ENCODE measurements at regions not wholly inside any gene's neighbourhood (a gene's known extent, or its start where the extent isn't known, plus 50 kb on each side); places are given as distances from the start of the nearest gene placed in this dataset.

DNA sequence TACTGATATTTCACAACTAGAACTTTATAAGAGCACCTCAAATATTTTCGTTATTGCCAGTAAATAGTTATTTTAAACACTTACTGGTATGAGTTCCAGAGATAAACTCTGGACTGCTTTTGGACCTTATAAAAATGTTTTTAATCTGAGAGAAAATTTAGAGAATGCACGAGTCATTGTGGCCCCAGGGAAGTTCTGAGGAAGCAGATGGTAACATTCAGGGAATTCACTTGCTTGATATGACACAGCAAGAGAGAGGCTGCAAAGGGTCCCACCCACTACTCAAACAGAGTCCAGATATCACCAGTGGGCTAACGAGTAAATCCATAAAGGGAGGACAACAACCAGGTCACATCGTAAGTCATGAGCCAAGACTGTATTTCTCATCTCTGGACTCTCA lies 526.8 kb downstream of the TDRD15 start:
- no peak for DNase-seq

DNA sequence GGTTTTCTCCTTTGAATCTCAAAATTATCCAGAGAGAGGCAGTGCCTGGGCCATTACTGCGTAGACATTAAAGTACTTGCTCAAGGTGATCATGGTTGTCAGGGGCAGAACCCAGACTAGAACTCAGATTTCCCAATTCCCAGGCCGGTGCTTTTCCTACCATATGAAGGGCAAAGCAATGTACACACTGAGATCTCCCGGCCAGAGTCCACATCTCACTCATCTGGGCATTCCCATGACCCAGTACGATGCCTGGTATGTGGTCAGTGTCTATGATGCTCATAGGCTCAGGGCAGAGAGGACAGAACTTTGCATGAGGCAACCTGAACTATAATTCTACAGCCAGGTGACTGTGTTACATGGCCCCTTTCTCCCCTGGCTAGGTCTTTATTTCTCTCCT lies 531.4 kb downstream of the TDRD15 start:
- no peak for DNase-seq

DNA sequence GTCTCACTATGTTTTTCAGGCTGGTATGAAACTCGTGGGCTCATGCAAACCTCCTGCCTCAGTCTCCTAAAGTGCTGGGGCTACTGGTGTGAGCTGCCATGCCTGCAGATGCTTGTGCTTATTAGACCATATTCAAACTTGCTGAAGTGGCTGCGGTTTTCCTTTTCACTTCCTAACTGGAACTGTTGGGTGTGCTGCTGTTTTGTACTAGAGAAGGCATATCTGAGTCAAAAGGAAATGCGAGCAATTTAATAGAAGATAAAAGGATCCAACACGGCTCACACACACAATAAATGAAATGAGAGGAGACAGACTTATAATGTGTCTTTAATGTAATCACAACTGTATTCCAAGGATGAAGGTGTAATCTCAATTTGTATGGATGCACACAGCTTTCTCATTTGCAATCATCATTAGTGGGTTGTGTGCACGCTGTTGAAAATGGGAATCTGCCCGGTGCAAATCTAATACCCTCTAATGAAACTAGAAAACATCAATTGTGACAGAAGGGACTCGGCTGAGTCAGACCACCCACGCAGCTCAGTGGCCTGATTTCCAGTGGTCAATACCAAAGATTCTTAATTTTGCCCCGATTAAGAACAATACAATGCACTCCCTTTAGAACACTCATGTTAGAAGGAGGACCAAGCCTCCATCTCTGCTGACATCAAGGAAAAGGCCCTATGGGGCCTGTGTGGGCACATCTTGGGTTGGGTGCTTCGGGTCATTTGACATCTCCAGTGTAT lies 532.7 kb downstream of the TDRD15 start:
- no peak for DNase-seq

DNA sequence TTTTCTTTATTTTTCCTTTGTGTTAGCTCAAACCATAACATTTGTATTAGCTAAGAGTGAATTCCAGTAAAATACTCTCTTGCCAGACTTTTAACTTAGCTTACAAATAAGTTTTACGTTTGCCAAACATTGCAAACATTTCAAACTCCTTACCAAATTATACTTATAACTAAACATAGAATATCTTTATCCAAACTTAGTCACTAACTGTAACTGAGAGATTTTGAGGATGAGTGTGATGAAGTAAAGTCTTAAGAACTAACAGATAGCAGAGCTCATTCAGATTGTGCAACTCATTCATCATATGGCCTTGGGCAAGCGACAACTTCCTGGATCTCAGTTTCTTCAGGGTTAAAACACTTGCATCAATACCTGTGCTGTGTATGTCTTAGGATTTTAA lies 533.7 kb downstream of the TDRD15 start:
- DNase-seq, result no peak

DNA sequence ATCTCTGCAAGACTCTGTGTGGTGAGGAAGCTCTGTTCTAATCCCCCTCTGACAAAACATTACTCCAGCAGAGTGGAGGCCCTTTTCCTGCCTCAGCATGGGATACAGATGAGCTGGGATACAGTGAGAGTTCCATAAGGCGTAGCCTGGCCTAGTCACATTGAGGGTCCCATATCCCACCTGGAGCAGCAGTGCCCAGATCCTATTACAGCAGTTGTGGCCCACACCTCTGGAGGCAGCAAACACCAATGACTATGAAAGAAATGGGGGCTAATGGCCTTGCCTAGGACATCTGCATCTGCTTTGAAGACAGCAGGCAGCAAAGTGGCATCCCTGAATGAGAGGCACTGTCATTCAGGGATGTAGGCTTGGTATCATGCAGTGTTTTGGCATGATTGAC lies 534.5 kb downstream of the TDRD15 start:
- no peak for DNase-seq

DNA sequence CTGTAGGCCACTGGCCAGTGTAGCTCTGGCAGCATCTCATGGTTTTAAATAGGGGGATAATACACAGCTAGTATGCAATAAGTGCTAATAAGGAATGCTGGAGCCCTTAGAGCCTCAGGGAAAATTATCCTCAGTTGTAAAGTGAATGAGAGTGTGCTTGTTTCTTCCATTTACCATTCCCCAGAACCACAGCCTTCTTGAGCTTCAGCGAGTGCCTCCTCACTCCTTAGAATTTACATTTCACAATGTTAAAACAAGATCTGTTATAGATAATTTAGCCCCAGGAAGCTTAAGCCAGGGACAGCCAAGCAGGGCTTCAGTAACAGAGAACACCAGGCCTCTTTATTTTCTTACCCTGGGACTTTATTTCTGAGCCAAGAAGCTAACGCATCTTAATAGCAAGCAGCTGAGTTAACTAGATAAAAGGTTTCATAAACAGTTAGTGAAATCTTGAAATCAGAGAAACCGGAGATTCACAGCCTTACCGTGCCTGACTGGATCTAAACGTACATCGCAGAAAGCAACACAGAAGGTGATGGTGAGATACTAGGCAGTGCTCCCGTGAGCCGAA lies 535.2 kb downstream of the TDRD15 start:
- no peak for DNase-seq

DNA sequence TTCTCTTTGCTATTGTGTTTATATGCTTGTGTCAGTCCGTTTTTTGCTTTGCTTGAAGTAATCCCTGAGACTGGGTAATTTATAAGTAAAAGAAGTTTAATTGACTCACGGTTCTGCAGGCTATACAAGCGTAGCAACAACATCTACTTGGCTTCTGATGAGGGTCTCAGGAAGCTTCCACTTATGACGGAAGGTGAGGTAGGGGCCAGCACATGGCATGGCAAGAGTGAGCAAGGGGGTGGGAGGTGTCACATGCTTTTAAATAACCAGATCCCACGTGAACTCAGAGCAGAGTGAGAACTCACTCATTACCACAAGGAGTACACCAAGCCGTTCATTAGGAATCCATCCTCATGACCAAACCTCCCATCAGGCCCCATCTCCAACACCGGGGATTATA lies 540.3 kb downstream of the TDRD15 start:
- DNase-seq, result no peak

DNA sequence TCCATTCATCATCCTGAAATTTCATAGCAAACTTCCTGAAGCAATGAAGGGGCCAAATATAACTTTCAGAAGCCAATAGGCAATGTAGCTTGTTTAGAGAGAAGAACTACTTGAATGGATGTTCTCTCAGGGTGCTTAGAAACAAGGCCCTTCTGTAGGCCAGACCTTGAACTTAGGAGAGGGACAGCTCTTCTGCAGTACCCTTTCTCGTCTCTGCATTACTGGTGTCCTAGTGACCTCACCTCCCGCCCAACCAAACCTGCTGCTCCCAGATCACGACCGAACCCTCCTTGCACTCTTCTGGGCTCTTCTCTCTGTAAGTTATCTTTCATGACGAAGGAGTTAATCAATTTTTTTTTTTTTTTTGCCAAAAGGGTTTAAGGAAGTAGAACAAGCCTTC lies 543.9 kb downstream of the TDRD15 start:
- no peak for DNase-seq

DNA sequence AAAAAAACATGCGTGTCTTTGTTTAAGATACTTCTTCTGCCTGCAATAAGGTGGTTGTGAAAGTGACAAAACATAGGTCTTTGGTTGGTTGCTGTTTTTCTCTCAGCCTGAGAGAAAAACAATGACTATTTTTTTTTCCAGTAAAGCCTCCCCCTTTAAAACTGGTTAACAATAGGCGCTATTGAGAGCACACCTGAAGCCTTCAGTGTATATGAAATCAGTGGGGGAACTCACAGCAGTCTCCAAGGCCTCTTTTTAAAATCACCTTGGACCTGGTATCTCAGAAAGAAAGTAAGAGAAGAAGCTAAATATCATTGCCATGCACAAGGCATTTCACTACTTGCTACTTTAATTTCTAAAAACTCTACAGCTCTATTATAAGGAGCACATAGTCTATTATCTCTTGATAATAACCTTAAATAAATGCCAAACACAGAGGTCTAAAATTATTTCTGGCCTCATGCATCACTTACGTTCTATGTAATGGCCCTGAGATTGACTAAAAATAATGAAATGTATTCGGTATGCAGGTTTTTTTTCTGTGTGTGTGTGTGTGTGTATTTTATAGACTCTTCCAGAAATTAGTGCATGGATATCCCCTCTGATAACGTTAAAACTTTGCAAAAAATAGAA lies 544.4 kb downstream of the TDRD15 start:
- DNase-seq, result no peak

DNA sequence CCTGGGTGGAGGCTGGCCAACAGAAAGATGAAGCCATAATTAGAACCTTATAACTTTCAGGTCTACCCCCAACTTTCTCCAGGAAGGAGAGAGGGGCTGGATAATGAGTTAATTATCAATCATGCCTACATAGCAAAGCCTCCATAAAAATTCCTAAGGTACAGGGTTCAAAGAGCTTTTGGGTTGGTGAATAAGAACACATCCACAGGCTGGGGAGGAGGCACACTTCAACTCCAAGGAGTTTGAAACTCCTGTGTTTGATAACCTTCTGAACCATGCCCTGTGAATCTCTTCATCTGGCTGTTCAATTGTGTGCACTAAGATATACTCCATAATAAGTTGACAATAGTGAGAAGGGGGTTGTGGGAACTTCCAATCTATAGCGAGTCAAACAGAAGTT lies 552.3 kb downstream of the TDRD15 start:
- DNase-seq, result no peak

DNA sequence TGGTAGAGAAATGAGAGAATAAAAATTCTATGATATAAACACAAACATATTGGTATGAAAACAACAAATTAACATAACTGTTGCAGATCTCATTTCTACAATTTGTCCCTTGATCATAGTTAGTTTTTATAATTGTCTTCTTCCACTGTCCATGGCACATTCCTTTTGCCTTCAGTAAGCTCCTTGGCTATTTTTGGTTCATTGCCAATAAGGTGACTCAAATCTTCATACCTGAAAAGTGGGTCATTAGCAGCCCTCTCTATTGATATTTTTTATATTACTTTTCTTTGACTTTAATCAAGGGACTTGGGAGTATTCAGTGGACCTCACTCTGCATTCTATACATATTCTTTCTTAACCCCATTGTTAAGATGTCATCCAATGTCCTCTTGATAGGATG lies 552.9 kb downstream of the TDRD15 start:
- DNase-seq, result no peak

DNA sequence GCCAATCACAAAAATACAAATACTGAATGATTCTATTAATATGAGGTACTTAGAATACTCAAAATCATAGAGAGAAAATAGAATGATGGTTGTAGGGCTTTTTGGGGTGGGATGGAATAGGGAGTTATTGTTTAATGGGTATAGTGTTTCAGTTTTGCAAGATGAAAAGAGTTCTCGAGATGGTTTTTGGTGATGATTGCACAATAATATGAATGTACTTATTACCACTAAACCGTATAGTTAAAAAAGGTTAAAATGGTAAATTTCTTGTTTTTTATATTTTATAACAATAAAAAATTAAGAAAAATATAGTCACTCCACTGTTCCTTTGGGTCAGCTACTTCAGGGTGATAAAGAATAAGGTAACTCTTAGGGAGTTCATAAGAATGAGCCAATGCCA lies 560.1 kb downstream of the TDRD15 start:
- no peak for DNase-seq

DNA sequence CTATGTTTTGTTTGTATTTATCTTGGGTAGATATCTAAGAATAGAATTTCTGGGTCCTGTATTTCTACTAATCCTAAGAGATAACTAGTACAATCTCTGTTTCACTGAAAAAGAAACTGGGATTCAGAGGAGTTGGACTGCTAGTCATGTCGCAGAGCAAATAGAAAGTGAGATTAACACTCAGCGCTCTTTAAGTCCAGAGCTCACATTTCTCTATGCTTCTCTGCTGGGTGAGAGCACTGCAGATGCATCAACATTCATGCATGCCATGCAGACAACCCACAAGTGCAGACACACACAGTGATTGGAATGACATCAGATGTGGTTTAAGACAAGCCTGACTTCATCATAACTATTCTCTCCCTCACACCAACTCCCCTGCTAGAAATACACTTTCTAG lies 563.8 kb downstream of the TDRD15 start:
- DNase-seq, result no peak

DNA sequence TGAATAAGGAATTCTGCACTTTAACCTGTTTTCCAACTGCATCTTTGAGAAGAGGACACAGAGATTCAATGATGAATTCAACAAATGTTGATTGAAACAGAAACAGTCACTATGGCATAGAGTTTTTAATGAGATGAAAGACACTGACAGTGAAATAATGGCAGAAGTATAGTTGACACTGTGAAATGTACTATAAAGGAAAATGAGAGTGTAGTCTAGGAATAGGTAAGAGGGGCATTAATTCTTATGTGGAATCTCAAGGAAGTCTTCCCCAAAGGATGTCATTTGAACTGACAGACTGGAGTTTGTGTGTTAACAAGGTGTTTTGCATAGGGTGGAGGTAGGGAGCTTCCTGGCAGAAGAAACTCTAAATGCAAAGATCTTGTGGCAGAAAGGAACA lies 566.2 kb downstream of the TDRD15 start:
- no peak for DNase-seq

DNA sequence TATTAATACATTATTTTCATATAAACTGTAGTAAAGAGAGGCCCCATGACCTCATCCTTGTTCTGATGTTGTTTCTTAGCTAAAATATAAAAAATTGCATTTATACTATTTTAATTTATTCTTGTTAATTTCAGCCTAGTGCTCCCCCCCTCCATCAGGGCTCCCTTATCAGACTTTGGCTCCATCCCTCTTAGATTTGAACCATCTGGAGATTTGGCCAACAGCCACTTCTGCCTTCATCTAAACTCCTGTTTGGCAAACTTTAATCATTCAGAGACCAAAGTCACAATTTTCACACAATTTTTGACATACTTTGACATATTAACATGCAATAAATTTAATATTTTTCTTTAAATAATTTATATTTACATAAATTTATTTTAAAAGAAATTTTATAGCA lies 569.3 kb downstream of the TDRD15 start:
- DNase-seq, result no peak

DNA sequence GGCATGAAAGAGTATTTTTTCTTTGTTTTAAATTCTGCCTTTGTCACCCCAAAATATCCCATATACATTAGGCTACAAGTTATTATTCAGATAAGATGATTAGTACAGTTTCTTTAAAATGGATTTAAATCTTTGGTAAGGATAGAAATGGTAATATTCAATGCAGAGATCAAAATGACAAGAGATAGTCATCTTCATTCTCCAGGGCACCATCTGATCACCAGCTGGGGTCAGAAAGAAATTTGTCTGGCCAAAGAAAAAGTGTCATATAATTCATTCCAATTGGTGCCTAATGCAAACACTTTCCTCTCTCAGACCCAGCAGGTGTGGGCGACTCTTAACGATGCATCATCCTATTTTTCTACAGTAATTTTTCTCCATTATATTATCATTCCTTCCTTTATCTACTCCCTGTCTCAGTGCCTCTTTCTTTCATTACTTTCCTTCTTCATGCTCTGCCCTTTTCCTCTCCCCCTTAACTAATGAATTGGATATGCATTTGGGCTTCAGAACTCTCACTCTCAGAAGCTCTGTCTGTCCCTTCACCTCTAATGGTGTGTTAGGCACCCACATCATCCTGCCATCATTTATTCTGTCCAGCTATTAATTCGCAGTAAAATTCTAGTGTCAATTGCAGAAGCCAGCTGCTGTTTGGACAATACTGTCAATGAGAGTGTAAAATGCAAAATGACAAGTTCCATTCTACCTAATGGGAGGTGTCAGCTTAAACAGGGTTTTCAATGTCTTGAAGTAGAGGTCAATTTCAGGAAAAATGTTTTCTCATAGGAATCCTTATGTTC lies 570.5 kb downstream of the TDRD15 start:
- DNase-seq, result no peak

DNA sequence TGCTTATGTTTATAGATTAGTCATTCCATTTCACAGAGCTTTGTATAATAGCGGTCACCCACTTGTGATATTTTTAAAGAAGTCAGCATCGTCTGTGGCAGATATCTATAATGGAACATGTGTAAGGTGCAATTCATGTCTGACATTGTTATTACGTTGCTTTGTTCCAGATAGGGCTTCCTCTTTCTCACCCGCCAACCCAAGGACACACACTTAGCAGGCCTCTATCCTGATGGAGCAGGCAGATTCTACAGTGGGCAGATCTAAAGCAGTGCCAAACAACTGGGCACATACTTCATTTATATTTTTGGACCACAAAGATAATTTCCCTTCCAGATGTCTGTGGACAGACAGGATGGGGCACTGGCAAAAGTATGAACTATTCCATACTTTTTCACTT lies 573.1 kb downstream of the TDRD15 start:
- no peak for DNase-seq

DNA sequence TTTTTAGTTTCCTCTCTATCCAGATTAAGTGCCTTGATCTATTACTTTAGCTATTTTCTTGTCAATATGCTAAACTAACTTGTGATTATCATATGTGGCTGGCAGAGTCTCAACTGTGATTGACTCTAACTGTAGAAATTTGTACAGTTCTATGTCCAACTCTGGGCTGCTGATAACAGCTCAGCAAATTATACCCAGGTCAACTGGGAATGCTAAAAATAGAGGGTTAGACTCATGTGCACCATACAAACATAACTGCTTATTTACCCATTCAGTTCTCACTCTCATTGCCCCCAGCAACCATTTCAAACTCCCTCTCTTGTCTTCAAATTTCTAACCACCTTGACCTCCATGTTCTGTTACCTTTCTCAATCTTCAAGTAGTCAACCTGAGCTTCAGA lies 576.9 kb downstream of the TDRD15 start:
- DNase-seq, result no peak

DNA sequence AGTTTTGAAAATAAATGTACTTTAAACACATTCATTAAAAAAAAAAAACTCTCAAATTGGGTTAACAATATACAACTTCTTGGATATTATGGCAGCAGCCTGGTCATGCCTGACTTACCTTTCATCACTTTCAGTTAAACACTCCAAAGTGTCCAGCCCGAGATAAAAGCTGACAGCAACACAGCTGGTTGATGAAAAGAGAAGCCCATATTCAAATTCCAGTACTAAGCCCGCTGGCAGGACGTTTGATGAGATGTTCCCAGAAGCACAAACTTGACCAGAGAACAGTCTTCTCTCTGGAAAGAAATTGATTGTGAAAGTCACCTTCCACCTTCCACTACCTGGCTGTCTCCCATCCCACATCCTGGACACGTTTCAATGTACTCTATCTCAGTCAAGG lies 586.3 kb downstream of the TDRD15 start:
- DNase-seq, result no peak

DNA sequence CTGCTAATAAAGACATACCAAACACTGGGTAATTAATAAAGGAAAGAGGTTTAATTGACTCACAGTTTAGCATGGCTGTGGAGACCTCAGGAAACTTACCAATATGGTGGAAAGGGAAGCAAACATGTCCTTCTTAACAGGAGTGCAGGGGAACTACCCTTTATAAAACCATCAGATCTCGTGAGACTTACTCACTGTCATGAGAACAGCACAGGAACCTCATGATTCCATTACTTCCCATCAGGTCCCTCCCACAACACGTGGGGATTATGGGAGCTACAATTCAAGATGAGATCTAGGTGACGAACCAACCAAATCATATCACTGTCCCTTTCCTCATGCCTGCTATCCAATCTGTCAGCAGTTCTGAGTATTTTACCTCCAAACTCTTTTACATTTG lies 586.7 kb downstream of the TDRD15 start:
- DNase-seq, result no peak

DNA sequence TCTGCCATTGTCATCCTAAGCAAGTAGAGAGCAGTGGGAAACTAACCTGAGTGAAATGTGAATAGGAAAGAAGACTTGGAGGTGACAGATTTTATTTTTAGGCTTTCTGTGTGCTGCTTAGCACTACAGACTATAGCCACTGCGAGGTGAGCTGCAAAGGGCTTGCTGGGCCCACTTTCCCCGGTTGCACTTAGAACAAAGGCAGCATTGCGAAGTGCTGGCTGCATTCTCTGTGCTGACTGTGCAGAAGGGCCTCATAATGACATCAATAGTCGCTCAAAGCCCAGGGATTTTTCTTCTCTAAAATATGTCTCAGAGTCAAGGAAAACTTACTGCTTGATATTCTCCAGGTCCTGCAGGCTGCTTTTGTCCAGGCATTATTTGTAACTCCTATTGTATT lies 592.1 kb downstream of the TDRD15 start:
- DNase-seq, result no peak

DNA sequence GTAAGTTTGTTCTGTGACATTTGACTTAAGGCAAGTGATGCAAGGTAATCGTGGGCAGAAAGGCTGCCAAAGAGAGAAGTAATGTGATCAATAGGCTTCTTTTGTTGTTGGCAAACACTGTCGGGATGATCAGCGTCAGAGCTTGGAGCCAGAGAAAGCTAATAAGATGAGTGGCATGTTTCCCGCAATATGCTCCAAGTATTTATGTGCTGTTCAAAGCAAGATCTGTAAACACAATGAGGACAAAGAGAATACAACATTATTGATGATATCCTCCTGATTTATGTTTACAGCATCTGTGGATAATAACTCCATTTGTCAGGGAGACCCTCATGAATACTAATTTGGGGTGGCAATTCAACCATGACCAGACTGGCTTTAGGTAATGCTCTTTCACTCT lies 603.3 kb downstream of the TDRD15 start:
- DNase-seq, result no peak

DNA sequence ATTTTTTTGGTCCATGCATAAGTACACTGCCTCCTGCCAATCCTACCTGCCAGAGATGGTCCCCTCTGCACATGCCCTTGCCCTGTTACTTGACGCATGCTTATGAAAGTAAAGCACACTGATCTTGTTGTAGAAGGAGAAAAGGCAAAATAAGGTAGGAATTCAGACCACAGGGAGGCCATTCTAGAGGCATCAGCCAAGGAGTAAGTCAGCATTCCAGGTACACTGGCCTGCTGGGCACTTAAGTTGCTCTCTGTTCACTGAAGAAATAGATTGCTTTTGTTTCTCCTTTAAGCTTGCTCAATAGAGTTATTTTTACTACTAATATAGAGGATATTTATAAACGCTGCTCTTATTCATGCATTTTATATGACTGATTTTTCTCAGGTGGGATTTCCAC lies 604.4 kb downstream of the TDRD15 start:
- DNase-seq, result no peak

DNA sequence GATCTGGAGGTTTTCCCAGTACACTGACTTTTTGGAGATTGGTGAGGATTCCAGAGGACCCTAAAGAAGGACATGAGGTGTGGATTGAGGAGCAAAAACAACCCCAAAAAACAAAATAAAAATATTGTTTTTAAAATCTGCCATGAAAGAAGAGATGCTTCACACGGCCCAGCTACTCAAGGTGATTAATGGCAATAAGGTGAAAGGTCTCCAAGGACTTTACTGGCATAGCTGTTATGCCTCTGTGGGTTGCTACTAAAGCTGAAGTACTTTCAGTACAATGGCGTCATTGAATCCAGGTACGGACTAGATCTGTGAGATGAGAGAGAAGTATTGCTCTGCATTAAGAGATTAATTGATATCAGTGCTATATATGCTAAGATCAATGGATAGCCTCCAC lies 606.4 kb downstream of the TDRD15 start:
- DNase-seq, result no peak

Data from activated naive CD4-positive, alpha-beta T cell treated with anti-CD3 and anti-CD28 coated beads, Interleukin-2, amount 50 U/mL, for 16 hours (primary cell).